ENCODE measurements at regions not wholly inside any gene's neighbourhood (a gene's known extent, or its start where the extent isn't known, plus 50 kb on each side); places are given as distances from the start of the nearest gene placed in this dataset.

DNA sequence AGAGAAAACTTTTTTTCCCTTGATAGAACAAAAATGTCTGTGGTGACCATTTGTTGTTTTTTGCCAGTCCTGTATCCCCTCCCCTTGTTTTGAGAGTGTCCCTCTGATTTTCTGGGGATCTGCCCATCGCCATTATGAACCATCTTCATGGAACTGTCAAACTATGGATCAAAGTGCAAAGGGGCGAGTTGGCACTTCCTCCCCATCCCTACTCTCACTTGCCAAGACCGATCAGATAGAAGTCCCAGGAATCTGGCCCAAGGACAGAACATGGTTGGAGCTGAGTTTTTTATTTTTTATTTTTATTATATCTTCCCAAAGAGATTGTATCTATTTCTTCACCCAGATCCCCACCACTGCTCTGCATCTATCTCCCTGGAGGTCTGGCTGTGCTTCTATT lies 221.4 kb downstream of the IKZF2 start:
- H3K9ac ChIP-seq, result no peak overlapping the region
- no peaks in the 10 kb centered on the region for H3K4me1 ChIP-seq
- no peaks in the 10 kb centered on the region for H3K36me3 ChIP-seq
- no peak overlapping the region for H3K4me3 ChIP-seq
- H3K4me2 ChIP-seq, result no peak overlapping the region
- no peaks in the 10 kb centered on the region for H4K20me1 ChIP-seq
- H3K27me3 ChIP-seq, result no peaks in the 10 kb centered on the region
- no peak for TF ChIP-seq Cebpa-rat (IDR thresholded peaks at IDR 0.05)
- no peaks in the 10 kb centered on the region for H3K9me3 ChIP-seq
- no peak overlapping the region for H3K27ac ChIP-seq

DNA sequence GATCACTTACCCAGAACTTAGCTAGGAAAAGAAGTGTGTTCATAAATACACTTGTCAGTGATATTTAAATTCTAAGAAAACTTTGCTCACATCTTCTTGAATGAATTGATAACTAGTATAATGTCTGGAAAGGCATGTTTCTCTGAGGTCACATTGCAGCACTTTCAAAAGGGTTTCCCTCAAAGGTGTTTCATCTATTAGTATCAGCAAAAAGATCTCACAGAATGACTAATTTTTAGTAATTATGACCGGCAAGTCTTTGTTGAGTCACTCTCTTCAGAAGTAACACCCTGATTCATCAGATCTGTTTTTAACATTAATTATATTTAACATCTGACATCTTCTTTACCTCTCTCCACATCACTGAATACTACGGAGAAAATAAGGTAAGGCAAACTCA lies 222.3 kb downstream of the IKZF2 start:
- Histone ChIP-seq H3K27me3 (no peaks in the 10 kb centered on the region), H4K20me1 (no peaks in the 10 kb centered on the region), H3K4me1 (no peaks in the 10 kb centered on the region), H3K27ac (no peak overlapping the region), H3K4me2 (no peak overlapping the region), H3K9me3 (no peaks in the 10 kb centered on the region), H3K4me3 (no peak overlapping the region), H3K36me3 (no peaks in the 10 kb centered on the region), H3K9ac (no peak overlapping the region)
- no peak for TF ChIP-seq Cebpa-rat (IDR thresholded peaks at IDR 0.05)

DNA sequence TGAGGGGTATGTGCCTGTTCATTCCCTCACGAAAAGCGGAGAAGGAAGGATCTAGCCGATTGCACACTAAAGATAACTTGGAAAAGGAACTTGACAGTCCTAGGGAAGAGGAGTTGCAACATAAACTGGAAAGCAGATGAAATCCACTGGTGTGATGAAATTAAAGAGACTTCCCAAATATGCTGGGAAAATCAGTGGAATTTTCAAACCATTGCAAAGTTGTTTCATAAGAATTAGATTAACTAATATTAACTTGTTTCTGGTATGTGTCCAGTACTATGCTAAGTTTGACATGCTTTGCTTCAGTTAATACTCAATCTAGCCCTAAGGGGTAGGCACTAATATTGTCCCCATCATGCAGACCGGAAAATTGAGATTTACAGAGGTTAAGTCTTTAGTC lies 222.7 kb downstream of the IKZF2 start:
- Histone ChIP-seq H4K20me1 (no peaks in the 10 kb centered on the region), H3K36me3 (no peaks in the 10 kb centered on the region), H3K9me3 (no peaks in the 10 kb centered on the region), H3K27me3 (no peaks in the 10 kb centered on the region), H3K4me2 (no peak overlapping the region), H3K27ac (no peak overlapping the region), H3K4me3 (no peak overlapping the region), H3K4me1 (no peaks in the 10 kb centered on the region), H3K9ac (no peak overlapping the region)
- no peak for TF ChIP-seq Cebpa-rat (IDR thresholded peaks at IDR 0.05)

DNA sequence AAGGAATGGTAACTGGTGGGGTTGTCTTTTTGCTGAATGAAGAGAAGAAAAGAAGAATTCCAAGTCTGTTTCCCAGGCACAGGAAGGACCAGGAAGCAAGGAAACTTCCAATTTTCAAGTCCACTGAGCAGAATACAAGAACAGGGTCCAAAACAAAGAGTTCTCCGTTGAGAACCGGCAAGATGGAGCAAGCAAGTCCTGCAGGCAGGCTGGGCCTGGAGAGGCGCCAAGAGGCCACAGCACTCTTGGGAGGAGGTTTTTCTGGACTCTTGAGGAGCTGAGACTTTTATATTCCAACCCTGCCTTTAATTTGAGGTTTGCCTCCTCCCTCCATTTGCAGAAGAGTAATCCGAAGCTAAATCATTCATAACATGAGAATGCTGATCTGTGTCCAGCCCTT lies 224.5 kb downstream of the IKZF2 start:
- Histone ChIP-seq H3K27me3 (no peaks in the 10 kb centered on the region), H3K9me3 (no peaks in the 10 kb centered on the region), H3K36me3 (no peaks in the 10 kb centered on the region), H4K20me1 (no peaks in the 10 kb centered on the region), H3K27ac (no peak overlapping the region), H3K4me2 (no peak overlapping the region), H3K4me1 (no peaks in the 10 kb centered on the region), H3K4me3 (no peak overlapping the region), H3K9ac (no peak overlapping the region)
- TF ChIP-seq Cebpa-rat (IDR thresholded peaks at IDR 0.05), result no peak

DNA sequence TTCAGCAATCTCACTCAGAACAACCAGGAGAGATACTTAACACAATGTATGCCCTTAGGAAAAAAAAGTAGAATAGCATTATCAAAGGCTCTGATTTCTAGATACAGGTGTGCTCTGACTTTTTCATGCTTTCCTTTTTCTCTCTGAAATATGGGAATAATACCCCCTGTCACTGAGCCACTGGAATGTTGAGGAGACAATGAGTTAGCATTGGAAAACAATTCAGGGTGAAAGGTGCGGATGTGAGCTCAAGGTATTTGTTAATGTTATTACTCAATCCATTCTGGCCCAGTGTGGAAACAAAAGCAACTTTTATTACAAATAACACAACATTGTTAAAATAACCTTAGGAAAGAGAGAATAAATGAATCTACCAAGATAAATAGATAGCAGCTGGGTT lies 228.0 kb downstream of the IKZF2 start:
- Histone ChIP-seq H3K4me1 (no peaks in the 10 kb centered on the region), H3K27me3 (no peaks in the 10 kb centered on the region), H3K4me3 (no peak overlapping the region), H4K20me1 (no peaks in the 10 kb centered on the region), H3K36me3 (no peaks in the 10 kb centered on the region), H3K27ac (no peak overlapping the region), H3K4me2 (no peak overlapping the region), H3K9ac (no peak overlapping the region), H3K9me3 (no peaks in the 10 kb centered on the region)
- TF ChIP-seq Cebpa-rat (IDR thresholded peaks at IDR 0.05), result no peak

DNA sequence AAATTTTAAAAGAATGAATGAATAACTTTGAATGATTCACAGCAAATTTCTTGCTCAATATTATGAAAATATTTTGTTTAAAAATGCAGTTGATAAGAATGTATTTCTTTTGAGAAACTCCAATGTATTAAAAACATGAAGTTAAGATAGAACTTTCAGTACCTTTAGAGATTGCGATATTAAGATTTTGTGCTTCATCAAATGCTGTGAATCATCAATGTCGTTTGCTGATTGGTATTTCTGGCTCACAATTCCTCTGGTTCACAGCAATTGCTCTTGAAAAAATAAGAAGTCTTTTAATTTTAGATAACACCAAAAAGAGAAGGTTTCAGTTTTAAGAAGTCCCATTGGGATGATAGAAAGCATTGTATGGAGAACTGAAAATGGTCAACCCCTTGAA lies 228.7 kb downstream of the IKZF2 start:
- Histone ChIP-seq H3K27me3 (no peaks in the 10 kb centered on the region), H3K27ac (no peak overlapping the region)

DNA sequence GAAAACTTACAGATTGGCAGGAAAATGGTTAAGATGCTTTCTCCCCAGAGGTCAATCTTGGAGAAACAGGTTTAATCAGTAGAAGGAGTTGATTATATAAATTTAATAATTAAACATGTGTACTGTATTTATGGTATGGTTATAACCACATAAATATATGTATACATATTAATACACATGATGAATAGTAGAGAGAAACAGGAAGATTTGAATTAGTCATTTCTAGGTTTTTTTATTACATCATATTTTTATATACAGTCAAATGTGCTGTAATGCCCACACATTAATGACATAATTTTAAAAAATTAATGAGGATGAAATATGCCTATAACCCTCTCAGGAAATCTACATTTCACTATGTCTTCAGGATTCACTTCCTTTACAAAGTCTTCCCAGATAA lies 229.7 kb downstream of the IKZF2 start:
- Histone ChIP-seq H3K27me3 (no peaks in the 10 kb centered on the region), H3K4me1 (no peaks in the 10 kb centered on the region), H3K36me3 (no peaks in the 10 kb centered on the region), H3K4me3 (no peak overlapping the region), H4K20me1 (no peaks in the 10 kb centered on the region), H3K4me2 (no peak overlapping the region), H3K9ac (no peak overlapping the region), H3K9me3 (no peaks in the 10 kb centered on the region), H3K27ac (no peak overlapping the region)
- TF ChIP-seq Cebpa-rat (IDR thresholded peaks at IDR 0.05), result no peak

More for the DNA sequence above, 228.7 kb downstream of the IKZF2 start:
- Histone ChIP-seq H3K4me2 (no peak overlapping the region), H3K4me1 (no peaks in the 10 kb centered on the region), H4K20me1 (no peaks in the 10 kb centered on the region), H3K36me3 (no peaks in the 10 kb centered on the region), H3K9me3 (no peaks in the 10 kb centered on the region), H3K4me3 (no peak overlapping the region), H3K9ac (no peak overlapping the region)
- no peak for TF ChIP-seq Cebpa-rat (IDR thresholded peaks at IDR 0.05)

DNA sequence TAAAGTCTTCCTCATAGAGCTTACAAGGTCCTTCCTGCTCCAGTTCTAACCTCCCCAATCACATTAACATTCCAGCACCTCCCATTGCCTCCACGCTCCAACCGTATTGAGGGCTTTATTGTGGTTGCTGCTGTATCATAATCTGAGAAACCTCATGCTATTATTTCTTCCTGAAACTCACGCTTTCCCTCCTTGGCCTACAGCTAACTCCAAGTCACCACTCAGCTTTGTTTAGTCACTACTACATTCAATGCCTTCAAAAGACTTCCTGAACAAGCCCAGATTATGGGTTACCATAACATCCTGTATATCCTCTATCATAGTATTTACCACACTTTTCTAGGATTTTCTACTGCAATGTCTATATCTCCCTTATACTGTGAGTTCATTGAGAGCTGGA lies 230.4 kb downstream of the IKZF2 start:
- H3K9ac ChIP-seq, result no peak overlapping the region
- no peaks in the 10 kb centered on the region for H3K36me3 ChIP-seq
- H3K27ac ChIP-seq, result no peak overlapping the region
- TF ChIP-seq Cebpa-rat (IDR thresholded peaks at IDR 0.05), result no peak
- H3K4me2 ChIP-seq, result no peak overlapping the region
- no peaks in the 10 kb centered on the region for H3K4me1 ChIP-seq
- H3K27me3 ChIP-seq, result no peaks in the 10 kb centered on the region
- H3K4me3 ChIP-seq, result no peak overlapping the region
- no peaks in the 10 kb centered on the region for H4K20me1 ChIP-seq
- H3K9me3 ChIP-seq, result no peaks in the 10 kb centered on the region

DNA sequence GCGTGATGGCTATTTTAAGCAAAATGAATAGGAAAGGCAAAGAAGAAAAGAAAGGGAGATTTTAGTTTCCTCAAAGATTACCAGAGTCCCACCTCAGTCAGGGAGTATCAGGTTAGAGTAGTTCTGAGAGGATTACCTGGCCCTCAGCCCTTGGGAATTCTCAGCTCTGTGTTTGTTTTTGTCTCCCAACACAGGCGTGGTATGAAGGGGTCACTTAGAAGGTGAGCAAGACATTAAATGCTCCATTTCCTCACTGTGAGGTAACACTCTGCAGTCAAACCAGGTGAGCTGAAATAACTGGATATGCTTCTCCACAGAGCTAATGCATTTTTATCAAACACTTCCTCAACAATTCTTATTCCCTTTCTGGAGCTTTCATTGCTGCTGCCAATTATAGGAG lies 232.2 kb downstream of the IKZF2 start:
- Histone ChIP-seq H3K9me3 (no peaks in the 10 kb centered on the region), H3K27me3 (no peaks in the 10 kb centered on the region), H3K9ac (no peak overlapping the region), H3K4me2 (no peak overlapping the region), H3K4me1 (no peaks in the 10 kb centered on the region; the same call in 1 of the 2 replicates), H3K36me3 (no peaks in the 10 kb centered on the region), H4K20me1 (no peaks in the 10 kb centered on the region), H3K4me3 (no peak overlapping the region), H3K27ac (no peak overlapping the region)
- no peak for TF ChIP-seq Cebpa-rat (IDR thresholded peaks at IDR 0.05)

DNA sequence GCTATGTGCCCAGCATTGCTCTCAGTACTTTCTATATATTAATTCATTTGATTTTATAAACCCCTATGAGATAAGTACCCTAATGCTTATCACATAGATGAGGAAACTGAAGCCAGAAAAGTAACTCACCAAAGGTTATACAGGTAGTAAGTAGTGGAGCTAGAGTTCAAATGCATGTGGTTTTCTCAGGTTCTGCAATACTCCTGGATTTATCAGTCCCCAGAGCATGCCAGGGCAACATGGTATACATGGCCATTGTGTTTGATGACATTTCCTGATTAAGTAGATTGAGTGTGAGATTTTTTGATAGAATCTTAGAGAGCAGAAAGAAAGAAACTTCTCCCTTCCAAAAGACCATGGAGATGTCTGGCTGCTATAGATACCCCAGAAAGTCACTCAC lies 233.1 kb downstream of the IKZF2 start:
- Histone ChIP-seq H3K27ac (no peak overlapping the region), H3K4me3 (no peak overlapping the region), H3K4me2 (no peak overlapping the region), H4K20me1 (no peaks in the 10 kb centered on the region), H3K9ac (no peak overlapping the region), H3K4me1 (no peaks in the 10 kb centered on the region; the same call in 1 of the 2 replicates), H3K36me3 (no peaks in the 10 kb centered on the region), H3K9me3 (no peaks in the 10 kb centered on the region), H3K27me3 (no peaks in the 10 kb centered on the region)
- no peak for TF ChIP-seq Cebpa-rat (IDR thresholded peaks at IDR 0.05)

DNA sequence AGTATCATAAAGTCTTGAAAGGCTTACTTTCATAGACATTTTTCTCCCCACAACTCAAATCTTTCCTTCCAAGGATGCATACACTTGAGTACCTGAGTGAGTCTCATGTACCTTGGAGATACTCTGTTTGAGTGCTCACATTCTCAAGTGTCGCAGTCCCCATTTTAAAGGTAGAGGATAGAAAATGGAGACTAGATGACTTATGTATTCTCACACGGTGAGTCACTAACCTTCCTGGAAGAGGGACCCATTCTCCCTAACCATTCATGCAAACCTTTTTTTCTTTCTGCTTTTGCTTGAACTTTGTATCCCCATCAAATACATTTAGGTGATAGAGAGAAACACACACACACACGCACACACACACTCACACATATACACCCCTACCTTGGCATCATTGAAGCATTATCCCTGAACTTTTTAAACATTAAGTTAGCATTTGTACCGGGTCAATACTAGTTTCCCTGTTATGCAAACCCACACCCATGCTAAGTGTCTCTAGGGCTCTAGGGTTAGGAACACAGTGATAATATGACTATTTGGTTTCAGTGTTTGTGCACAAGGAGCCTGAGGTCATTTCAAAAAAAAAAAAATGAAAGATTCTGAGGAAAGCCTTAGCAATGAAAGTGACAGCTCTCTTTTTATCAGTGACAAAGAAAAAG lies 236.2 kb downstream of the IKZF2 start:
- no peaks in the 10 kb centered on the region; the same call in 1 of the 2 replicates for H3K4me1 ChIP-seq

More for the DNA sequence above, 236.2 kb downstream of the IKZF2 start:
- Histone ChIP-seq H3K4me2 (no peak overlapping the region), H3K27ac (no peak overlapping the region), H4K20me1 (no peaks in the 10 kb centered on the region), H3K36me3 (no peaks in the 10 kb centered on the region), H3K9ac (no peak overlapping the region), H3K9me3 (no peaks in the 10 kb centered on the region), H3K4me3 (no peak overlapping the region), H3K27me3 (no peaks in the 10 kb centered on the region)
- no peak for TF ChIP-seq Cebpa-rat (IDR thresholded peaks at IDR 0.05)
